ENCODE measurements at regions not wholly inside any gene's neighbourhood (a gene's known extent, or its start where the extent isn't known, plus 50 kb on each side); places are given as distances from the start of the nearest gene placed in this dataset.

DNA sequence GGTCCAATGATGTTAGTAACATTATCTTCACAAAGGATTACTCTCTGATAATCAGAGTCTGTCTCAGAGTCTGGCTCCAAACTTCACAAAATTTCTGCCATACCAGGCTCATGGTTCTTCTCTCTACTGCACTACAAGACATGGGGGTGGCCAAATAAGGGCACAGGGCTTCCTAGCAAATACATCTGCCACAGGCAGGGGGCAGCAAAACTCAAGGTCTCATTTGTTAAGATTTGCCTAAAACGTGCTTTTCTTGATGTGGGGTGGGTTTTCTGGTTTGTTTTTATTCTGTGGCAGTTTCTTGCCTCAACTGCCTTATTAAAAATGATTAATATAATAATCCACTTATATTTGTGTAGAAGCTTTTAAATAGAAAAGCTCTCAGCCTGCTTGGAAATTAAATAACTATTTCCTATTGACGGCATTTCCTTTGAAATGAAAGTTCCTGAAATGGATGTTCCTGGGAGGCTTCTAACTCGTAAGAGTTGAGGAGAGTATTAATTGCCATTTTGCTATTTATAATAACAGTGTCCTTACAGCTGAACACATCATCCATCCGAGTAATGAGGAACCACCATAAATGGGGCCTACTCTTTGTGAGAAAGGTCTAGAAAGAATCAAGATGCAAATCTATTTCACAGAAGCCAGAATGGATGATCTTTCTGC is 53.8 kb downstream of the SST start:
- Histone ChIP-seq H3K9ac (ENCODE audit: control insufficient read depth, extremely low read depth, insufficient read depth, low read length) (no peak overlapping the region), H3K4me1 (ENCODE audit: control insufficient read depth, extremely low read depth, insufficient read depth, low read length) (no peaks in the 10 kb centered on the region), H3K27me3 (ENCODE audit: control insufficient read depth, extremely low read depth, insufficient read depth, low read length) (no peaks in the 10 kb centered on the region), H3K36me3 (ENCODE audit: control insufficient read depth in 2 of 2, extremely low read depth in 1 of 2, insufficient read depth in 2 of 2, low read length in 2 of 2) (no peaks in the 10 kb centered on the region), H3K27ac (ENCODE audit: control insufficient read depth, insufficient read depth, low read length) (no peak overlapping the region), H3K4me2 (ENCODE audit: control insufficient read depth, extremely low read depth, insufficient read depth, low read depth, low read length) (no peak overlapping the region), H3K9me1 (ENCODE audit: control insufficient read depth, extremely low read depth, insufficient read depth, low read length) (no peaks in the 10 kb centered on the region), H3K79me2 (ENCODE audit: control insufficient read depth, insufficient read depth, low read length) (no peaks in the 10 kb centered on the region), H4K20me1 (ENCODE audit: control insufficient read depth, extremely low read depth, insufficient read depth, low read length) (no peaks in the 10 kb centered on the region), H3K4me3 (ENCODE audit: control insufficient read depth in 2 of 3, extremely low read depth in 1 of 3, insufficient read depth in 2 of 3, low read depth in 1 of 3, low read length in 3 of 3) (no peak overlapping the region), H2AFZ (ENCODE audit: control insufficient read depth, low read length) (no peak overlapping the region), H3K9me3 (ENCODE audit: control insufficient read depth, low read depth, low read length) (no peaks in the 10 kb centered on the region)
- FAIRE-seq: peak; percentile 5
- dilution Hi-C loops (cut with MboI; ENCODE audit: extremely low pct_ligation_motif_present, low sequenced_read_pairs): no loop called here
- no peak for TF ChIP-seq EZH2 (IDR thresholded peaks at IDR 0.05; ENCODE audit: low read length)
- TF ChIP-seq, protein P1, sequence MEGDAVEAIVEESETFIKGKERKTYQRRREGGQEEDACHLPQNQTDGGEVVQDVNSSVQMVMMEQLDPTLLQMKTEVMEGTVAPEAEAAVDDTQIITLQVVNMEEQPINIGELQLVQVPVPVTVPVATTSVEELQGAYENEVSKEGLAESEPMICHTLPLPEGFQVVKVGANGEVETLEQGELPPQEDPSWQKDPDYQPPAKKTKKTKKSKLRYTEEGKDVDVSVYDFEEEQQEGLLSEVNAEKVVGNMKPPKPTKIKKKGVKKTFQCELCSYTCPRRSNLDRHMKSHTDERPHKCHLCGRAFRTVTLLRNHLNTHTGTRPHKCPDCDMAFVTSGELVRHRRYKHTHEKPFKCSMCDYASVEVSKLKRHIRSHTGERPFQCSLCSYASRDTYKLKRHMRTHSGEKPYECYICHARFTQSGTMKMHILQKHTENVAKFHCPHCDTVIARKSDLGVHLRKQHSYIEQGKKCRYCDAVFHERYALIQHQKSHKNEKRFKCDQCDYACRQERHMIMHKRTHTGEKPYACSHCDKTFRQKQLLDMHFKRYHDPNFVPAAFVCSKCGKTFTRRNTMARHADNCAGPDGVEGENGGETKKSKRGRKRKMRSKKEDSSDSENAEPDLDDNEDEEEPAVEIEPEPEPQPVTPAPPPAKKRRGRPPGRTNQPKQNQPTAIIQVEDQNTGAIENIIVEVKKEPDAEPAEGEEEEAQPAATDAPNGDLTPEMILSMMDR (optimal IDR thresholded peaks at IDR 0.05 in 1 of 3, IDR thresholded peaks at IDR 0.05 in 1 of 3, conservative IDR thresholded peaks at IDR 0.05 in 1 of 3; ENCODE audit: extremely low read depth in 1 of 3, insufficient read depth in 2 of 3, low read length in 3 of 3): peak; percentile 70 to 81 (median 78)
- DNase-seq (ENCODE audit: low read depth, low spot score): no peak

DNA sequence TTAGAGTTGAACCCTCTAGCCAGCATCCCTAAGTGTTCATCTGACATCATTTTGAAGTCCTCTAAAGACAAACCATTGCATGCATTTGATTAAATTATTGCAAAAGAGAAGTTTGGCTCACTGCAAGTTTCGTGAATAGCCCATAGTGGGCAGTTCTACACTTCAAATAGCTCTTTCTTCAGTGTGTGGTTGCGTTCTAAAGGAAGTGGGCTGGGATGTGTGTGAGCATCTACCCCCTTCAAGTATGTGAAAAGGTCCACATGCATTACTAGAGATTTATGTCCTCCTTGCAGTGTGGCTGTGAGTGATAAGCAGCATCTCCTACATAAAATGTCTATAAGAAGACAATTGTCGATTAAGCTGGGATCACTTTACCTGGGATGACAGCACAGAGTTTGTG is 54.6 kb downstream of the SST start:
- dilution Hi-C loops (cut with MboI; ENCODE audit: extremely low pct_ligation_motif_present, low sequenced_read_pairs): no loop called here
- FAIRE-seq (no peak), DNase-seq (ENCODE audit: low read depth, low spot score) (no peak)
- Histone ChIP-seq H3K4me2 (ENCODE audit: control insufficient read depth, extremely low read depth, insufficient read depth, low read depth, low read length) (no peak overlapping the region), H3K27me3 (ENCODE audit: control insufficient read depth, extremely low read depth, insufficient read depth, low read length) (no peaks in the 10 kb centered on the region), H2AFZ (ENCODE audit: control insufficient read depth, low read length) (no peak overlapping the region), H3K4me3 (ENCODE audit: control insufficient read depth in 2 of 3, extremely low read depth in 1 of 3, insufficient read depth in 2 of 3, low read depth in 1 of 3, low read length in 3 of 3) (no peak overlapping the region), H3K9me3 (ENCODE audit: control insufficient read depth, low read depth, low read length) (no peaks in the 10 kb centered on the region), H3K9me1 (ENCODE audit: control insufficient read depth, extremely low read depth, insufficient read depth, low read length) (no peaks in the 10 kb centered on the region), H3K4me1 (ENCODE audit: control insufficient read depth, extremely low read depth, insufficient read depth, low read length) (no peaks in the 10 kb centered on the region), H3K36me3 (ENCODE audit: control insufficient read depth in 2 of 2, extremely low read depth in 1 of 2, insufficient read depth in 2 of 2, low read length in 2 of 2) (no peaks in the 10 kb centered on the region), H3K9ac (ENCODE audit: control insufficient read depth, extremely low read depth, insufficient read depth, low read length) (no peak overlapping the region), H3K27ac (ENCODE audit: control insufficient read depth, insufficient read depth, low read length) (no peak overlapping the region), H4K20me1 (ENCODE audit: control insufficient read depth, extremely low read depth, insufficient read depth, low read length) (no peaks in the 10 kb centered on the region), H3K79me2 (ENCODE audit: control insufficient read depth, insufficient read depth, low read length) (no peaks in the 10 kb centered on the region)
- TF ChIP-seq, protein P1 (optimal IDR thresholded peaks at IDR 0.05 in 1 of 3, IDR thresholded peaks at IDR 0.05 in 1 of 3, conservative IDR thresholded peaks at IDR 0.05 in 1 of 3; ENCODE audit: extremely low read depth in 1 of 3, insufficient read depth in 2 of 3, low read length in 3 of 3): no peak
- TF ChIP-seq EZH2 (IDR thresholded peaks at IDR 0.05; ENCODE audit: low read length): no peak

Data from keratinocyte (primary cell).